ENCODE measurements at regions not wholly inside any gene's neighbourhood (a gene's known extent, or its start where the extent isn't known, plus 50 kb on each side); places are given as distances from the start of the nearest gene placed in this dataset.
A peak's percentile ranks its signal among the peaks of the same experiment; 100 is the strongest.

GRCh38 chr7:21365866-21366624 lies 61.8 kb upstream of the SP4 start:
- in situ Hi-C loops (cut with MboI; ENCODE audit: low pct_unique_long_range_greater_than_20kb, low sequenced_read_pairs): no loop called here
- peak; percentile 27 for DNase-seq

- DNase-seq: no peak
- in situ Hi-C loops (cut with MboI; ENCODE audit: low pct_unique_long_range_greater_than_20kb, low sequenced_read_pairs): no loop called here
These were observed 60.8 kb upstream of the SP4 start for GRCh38 chr7:21367081-21367480.

GRCh38 chr7:21367537-21367936 lies 60.3 kb upstream of the SP4 start:
- no peak for DNase-seq
- in situ Hi-C loops (cut with MboI; ENCODE audit: low pct_unique_long_range_greater_than_20kb, low sequenced_read_pairs): no loop called here

GRCh38 chr7:21368317-21368716 lies 59.6 kb upstream of the SP4 start:
- in situ Hi-C loops (cut with MboI; ENCODE audit: low pct_unique_long_range_greater_than_20kb, low sequenced_read_pairs): no loop called here
- no peak for DNase-seq

- DNase-seq: no peak
These were observed 57.5 kb upstream of the SP4 start for GRCh38 chr7:21370283-21370982.

GRCh38 chr7:21371360-21371759 lies 56.5 kb upstream of the SP4 start:
- in situ Hi-C loops (cut with MboI; ENCODE audit: low pct_unique_long_range_greater_than_20kb, low sequenced_read_pairs): no loop called here
- DNase-seq: no peak

More at GRCh38 chr7:21370283-21370982, 57.5 kb upstream of the SP4 start:
- in situ Hi-C loops (cut with MboI; ENCODE audit: low pct_unique_long_range_greater_than_20kb, low sequenced_read_pairs): no loop called here

GRCh38 chr7:21373031-21373430 lies 54.9 kb upstream of the SP4 start:
- no peak for DNase-seq
- in situ Hi-C loops (cut with MboI; ENCODE audit: low pct_unique_long_range_greater_than_20kb, low sequenced_read_pairs): no loop called here

GRCh38 chr7:21374134-21374533 lies 53.7 kb upstream of the SP4 start:
- in situ Hi-C loops (cut with MboI; ENCODE audit: low pct_unique_long_range_greater_than_20kb, low sequenced_read_pairs): no loop called here
- no peak for DNase-seq

- no peak for DNase-seq
- in situ Hi-C loops (cut with MboI; ENCODE audit: low pct_unique_long_range_greater_than_20kb, low sequenced_read_pairs): no loop called here
These were observed 50.3 kb upstream of the SP4 start for GRCh38 chr7:21377545-21377944.

All from KBM-7 (cell line).